Motor neuron (in vitro differentiated cells): ENCODE measurements at regions not wholly inside any gene's neighbourhood (a gene's known extent, or its start where the extent isn't known, plus 50 kb on each side); places are given as distances from the start of the nearest gene placed in this dataset.
"Not testable (repeated sequence)": the region's sequence is repeated elsewhere in the genome, so short reads cannot be mapped to it uniquely, and the experiment has no call there.

ENCODE experiments used
- ATAC-seq, 8 experiments: fragments of 200-7000 bp; cut with Tn5 transposase; replicated peaks in 6 of 8; 2 replicates each; pipeline ENCODE4 v1.8.0; 2021; ENCODE audit warnings: mild to moderate bottlenecking in 8 of 8, moderate library complexity in 8 of 8
- H3K27ac ChIP-seq, 2 donors: fragments of 250-450 bp; sonication (Bioruptor Pico); 2 replicates each; pipeline ENCODE4 v1.9.0; 2021; ENCODE audit warnings: antibody characterized with exemption in 2 of 2, mild to moderate bottlenecking in 2 of 2, moderate library complexity in 1 of 2
- H3K4me1 ChIP-seq, 2 donors: fragments of 250-450 bp; sonication (Bioruptor Pico); replicated peaks in 1 of 2; 2 replicates each; pipeline ENCODE4 v1.6.1; 2021; ENCODE audit warnings: antibody characterized with exemption in 2 of 2, mild to moderate bottlenecking in 2 of 2, moderate library complexity in 1 of 2
- H3K4me3 ChIP-seq, 5 donors: fragments of 250-450 bp; sonication (Bioruptor Pico); 2 replicates each; pipeline ENCODE4 v1.9.0; 2021; ENCODE audit warnings: antibody characterized with exemption in 5 of 5, mild to moderate bottlenecking in 5 of 5, moderate library complexity in 4 of 5
- WGBS, 10 experiments: fragments of 450-650 bp; shearing (Covaris generic); methylation state at CpG; one replicate each; pipeline ENCODE4 v1.0.0; 2022; 5-methylcytosine and 5-hydroxymethylcytosine counted together
- in situ Hi-C, 9 experiments: fragments of 400-800 bp; cut with MboI; loops; one replicate each; pipeline ENCODE4 v1.15.0; 2021; ENCODE audit warnings: low sequenced_read_pairs in 9 of 9, low pct_unique_long_range_greater_than_20kb in 2 of 9; ENCODE audit not compliant: unreplicated experiment in 9 of 9

DNA sequence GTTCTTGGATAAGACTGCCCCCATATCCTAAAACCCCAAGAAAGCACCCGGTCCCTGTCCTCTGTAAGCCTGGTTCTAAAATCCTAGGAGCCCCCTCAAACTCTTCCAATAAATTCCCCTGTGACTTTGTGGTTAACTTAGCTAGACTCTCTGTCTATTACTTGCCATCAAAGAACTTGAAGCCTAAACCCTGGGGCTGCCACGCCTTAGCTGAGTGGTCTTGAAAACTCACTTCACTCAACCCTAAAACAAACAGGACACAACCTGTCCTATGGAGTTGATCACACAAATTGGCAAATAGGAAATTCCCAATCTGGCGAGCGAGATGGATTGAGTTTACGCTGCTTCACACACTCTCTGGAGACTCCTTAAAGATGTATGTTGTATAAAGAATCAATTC lies 191.4 kb upstream of the SVIL start:
- in situ Hi-C loops = no loop called here
- no peak overlapping the region for H3K4me3 ChIP-seq
- WGBS, 10 experiments = 50 to 94% (median 80%) methylated on average over 1 to 5 of the region's 5 CpGs; no CpG with 5 or more reads in 3 of the 10 experiments
- H3K4me1 ChIP-seq = peaks cover 0 to 2% of the 10 kb centered on the region in 2 donors
- no peak overlapping the region for H3K27ac ChIP-seq
- ATAC-seq = no peak

GRCh38 chr10:29823553-29824080 lies 188.8 kb upstream of the SVIL start:
- Histone ChIP-seq H3K4me1 (peaks cover 0 to 2% of the 10 kb centered on the region in 2 donors), H3K27ac (no peak overlapping the region), H3K4me3 (no peak overlapping the region)
- in situ Hi-C loops = no loop called here
- no peak for ATAC-seq
- 26 to 100% (median 83%) methylated on average over 1 to 7 of the region's 7 CpGs for WGBS, 10 experiments

- in situ Hi-C loops = no loop called here
- H3K4me3 ChIP-seq = no peak overlapping the region
- H3K4me1 ChIP-seq = no peaks in the 10 kb centered on the region
- peak in 3 of 8 experiments; percentile 79 to 95 (median 88) for ATAC-seq
- H3K27ac ChIP-seq = no peak overlapping the region
- WGBS, 10 experiments = 3 to 100% (median 88%) methylated on average over 1 to 5 of the region's 14 CpGs; no CpG with 5 or more reads in 4 of the 10 experiments
These were observed 186.2 kb upstream of the SVIL start for GRCh38 chr10:29820890-29821461.

GRCh38 chr10:29816801-29817558 lies 182.2 kb upstream of the SVIL start:
- no peak overlapping the region for H3K4me3 ChIP-seq
- ATAC-seq = no peak
- no peaks in the 10 kb centered on the region for H3K4me1 ChIP-seq
- in situ Hi-C loops = no loop called here
- H3K27ac ChIP-seq = no peak overlapping the region
- 42 to 98% (median 88%) methylated on average over 4 to 11 of the region's 14 CpGs for WGBS, 10 experiments

- Histone ChIP-seq H3K4me1 (no peaks in the 10 kb centered on the region), H3K27ac (no peak overlapping the region), H3K4me3 (no peak overlapping the region)
- WGBS, 10 experiments = 100% methylated on average over 1 of the region's 2 CpGs; no CpG with 5 or more reads in 8 of the 10 experiments
- no peak for ATAC-seq
- in situ Hi-C loops = no loop called here
These were observed 180.8 kb upstream of the SVIL start for GRCh38 chr10:29815572-29815971.

DNA sequence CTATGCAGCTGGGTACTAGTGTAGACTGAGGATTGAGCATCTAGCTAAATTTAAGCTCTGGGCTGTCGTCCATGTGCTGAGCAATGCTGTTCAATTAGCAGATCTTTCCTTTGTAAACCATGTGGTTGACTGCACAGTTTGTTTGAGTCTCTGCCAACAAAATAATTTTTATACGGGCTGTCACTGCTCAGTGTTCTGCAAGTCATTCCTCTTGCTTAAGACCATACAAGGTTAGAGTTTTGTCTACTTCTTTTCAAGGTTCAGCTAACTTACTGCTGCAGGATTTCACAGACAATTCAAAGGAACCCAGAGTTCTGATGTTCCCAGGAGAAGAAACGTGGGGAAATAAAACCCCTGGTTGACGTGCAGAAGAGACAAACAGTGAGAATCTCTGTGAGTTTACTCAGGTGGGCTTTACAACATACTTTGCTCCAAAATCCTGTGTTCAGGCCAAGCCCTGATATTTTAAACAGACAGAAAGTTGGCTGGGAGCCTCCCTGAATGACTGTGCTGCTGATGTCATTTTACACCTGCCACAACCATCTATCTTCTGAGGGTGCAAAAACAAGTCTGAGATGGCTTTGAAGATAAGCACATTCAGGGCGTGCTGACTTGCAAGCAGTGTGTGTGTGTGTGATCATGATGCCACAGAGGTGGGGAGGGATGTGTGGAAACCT lies 177.1 kb upstream of the SVIL start:
- in situ Hi-C loops = no loop called here
- ATAC-seq = peak in 5 of 8 experiments; percentile 53 to 86 (median 57)

DNA sequence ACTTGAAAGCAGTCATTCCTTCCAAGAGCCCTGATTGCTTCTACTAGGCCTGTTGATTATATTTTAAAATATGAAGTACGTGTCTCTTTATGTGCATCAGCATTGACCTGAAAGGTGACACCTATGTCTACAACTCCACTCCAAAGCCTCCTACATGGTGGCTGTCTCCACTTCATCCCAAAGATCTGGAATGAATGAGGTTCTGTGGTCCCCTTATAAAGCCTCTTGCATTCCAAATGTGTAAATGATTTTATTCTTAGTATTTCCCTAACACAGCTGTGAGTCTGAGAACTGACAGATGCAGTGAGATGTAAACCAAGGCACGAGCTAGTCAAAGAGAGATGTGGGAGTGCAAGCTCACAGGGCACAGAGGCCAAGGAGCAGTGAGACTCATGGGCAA lies 176.0 kb upstream of the SVIL start:
- Histone ChIP-seq H3K4me3 (no peak overlapping the region), H3K4me1 (no peaks in the 10 kb centered on the region), H3K27ac (no peak overlapping the region)
- in situ Hi-C loops = no loop called here
- WGBS, 10 experiments = 40 to 100% (median 84%) methylated on average over 1 to 2 of the region's 2 CpGs; no CpG with 5 or more reads in 3 of the 10 experiments
- no peak for ATAC-seq

More for the DNA sequence above, 177.1 kb upstream of the SVIL start:
- Histone ChIP-seq H3K4me1 (no peaks in the 10 kb centered on the region), H3K27ac (no peak overlapping the region), H3K4me3 (no peak overlapping the region)
- 0 to 92% (median 58%) methylated on average over 1 to 5 of the region's 5 CpGs for WGBS, 10 experiments

DNA sequence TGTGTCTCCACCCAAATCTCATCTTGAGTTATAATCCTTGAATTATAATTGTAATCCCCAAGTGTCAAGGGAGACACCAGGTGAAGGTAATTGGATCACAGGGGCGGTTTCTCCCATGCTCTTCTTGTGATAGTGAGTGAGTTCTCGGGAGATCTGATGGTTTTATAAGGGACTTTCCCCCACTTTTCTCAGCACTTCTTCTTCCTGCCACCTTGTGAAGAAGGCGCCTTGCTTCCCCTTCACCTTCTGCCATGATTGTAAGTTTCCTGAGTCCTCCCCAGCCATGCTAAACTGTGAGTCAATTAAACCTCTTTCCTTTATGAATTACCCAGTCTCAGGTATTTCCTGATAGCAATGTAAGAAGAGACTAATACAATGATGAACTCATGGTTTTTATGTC lies 175.5 kb upstream of the SVIL start:
- H3K4me1 ChIP-seq, H3K27ac ChIP-seq, H3K4me3 ChIP-seq, ATAC-seq, in situ Hi-C loops: not testable (repeated sequence)
- 88 to 100% (median 100%) methylated on average over 1 to 2 of the region's 3 CpGs; no CpG with 5 or more reads in 1 of the 10 experiments for WGBS, 10 experiments

- no peak overlapping the region for H3K4me3 ChIP-seq
- no peak overlapping the region for H3K27ac ChIP-seq
- ATAC-seq = no peak
- 80 to 100% (median 90%) methylated on average over 1 to 5 of the region's 5 CpGs; no CpG with 5 or more reads in 3 of the 10 experiments for WGBS, 10 experiments
- in situ Hi-C loops = no loop called here
- no peaks in the 10 kb centered on the region for H3K4me1 ChIP-seq
These were observed 174.6 kb upstream of the SVIL start for GRCh38 chr10:29809383-29809782.

GRCh38 chr10:29807163-29807806 lies 172.5 kb upstream of the SVIL start:
- WGBS, 10 experiments = 0 to 100% (median 89%) methylated on average over 1 to 2 of the region's 2 CpGs; no CpG with 5 or more reads in 1 of the 10 experiments
- no peaks in the 10 kb centered on the region for H3K4me1 ChIP-seq
- ATAC-seq = peak in 3 of 8 experiments; percentile 17 to 89 (median 89)

DNA sequence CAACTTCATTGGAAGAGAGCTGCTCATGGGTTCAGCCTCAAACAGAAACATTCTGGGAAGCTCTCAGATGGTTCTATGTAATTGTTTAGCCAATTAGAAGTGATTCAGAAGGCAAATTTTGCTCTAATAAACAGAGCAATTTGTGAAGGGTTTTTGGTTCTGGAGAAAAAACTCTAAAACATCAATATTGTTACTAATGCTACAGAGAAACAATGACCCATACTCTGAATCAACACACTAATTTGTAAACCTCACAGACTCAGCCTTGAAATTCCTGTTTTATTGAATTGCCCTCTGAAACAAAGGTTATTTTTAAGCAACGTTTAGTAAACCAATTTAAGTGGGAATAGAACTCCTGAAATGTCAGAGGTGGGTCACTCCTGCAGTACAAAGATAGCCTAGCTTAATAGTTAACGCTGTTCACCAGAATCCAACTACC lies 171.6 kb upstream of the SVIL start:
- 30 to 100% (median 71%) methylated on average over 1 to 2 of the region's 2 CpGs; no CpG with 5 or more reads in 3 of the 10 experiments for WGBS, 10 experiments
- in situ Hi-C loops = no loop called here
- ATAC-seq = no peak
- Histone ChIP-seq H3K27ac (no peak overlapping the region), H3K4me1 (no peaks in the 10 kb centered on the region), H3K4me3 (no peak overlapping the region)

More at GRCh38 chr10:29807163-29807806, 172.5 kb upstream of the SVIL start:
- in situ Hi-C loops = no loop called here
- Histone ChIP-seq H3K4me3 (no peak overlapping the region), H3K27ac (no peak overlapping the region)

DNA sequence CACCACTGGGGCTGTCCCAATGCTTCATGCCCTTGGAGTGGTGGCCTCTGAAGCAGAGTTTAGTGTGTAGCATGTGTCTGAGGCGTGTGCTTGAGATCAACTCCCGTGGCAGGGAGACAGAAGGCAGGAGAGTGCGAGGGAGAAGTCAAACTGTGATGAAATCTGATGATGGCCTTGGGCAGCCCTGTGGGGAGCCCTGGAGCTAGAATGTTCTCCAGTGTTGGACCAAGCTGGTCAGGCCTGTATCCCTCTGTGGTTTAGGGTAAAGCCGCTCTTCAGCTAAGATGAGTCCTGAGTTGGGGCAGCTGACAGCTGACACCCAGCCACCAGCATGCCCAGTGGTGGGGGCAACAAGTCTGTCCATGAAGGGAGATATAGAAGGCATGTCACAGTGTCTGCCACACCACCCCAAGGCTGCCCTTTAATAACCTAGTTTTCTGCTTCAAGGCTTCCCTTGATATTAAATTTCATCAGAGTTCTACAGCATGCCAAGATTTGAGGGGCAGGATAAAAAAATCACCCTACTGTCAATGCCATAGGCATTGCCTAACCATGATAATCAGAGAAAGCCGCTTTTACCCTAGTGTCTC lies 170.5 kb upstream of the SVIL start:
- no peak overlapping the region for H3K27ac ChIP-seq
- in situ Hi-C loops = no loop called here
- WGBS, 10 experiments = 20 to 100% (median 92%) methylated on average over 1 to 2 of the region's 5 CpGs; no CpG with 5 or more reads in 3 of the 10 experiments
- ATAC-seq = peak in 1 of 8 experiments; percentile 19
- no peaks in the 10 kb centered on the region for H3K4me1 ChIP-seq
- H3K4me3 ChIP-seq = no peak overlapping the region
